ENCODE measurements at regions not wholly inside any gene's neighbourhood (a gene's known extent, or its start where the extent isn't known, plus 50 kb on each side); places are given as distances from the start of the nearest gene placed in this dataset.

- Histone ChIP-seq H3K27ac (ENCODE audit: insufficient read depth, low read length) (no peak overlapping the region), H3K23ac (ENCODE audit: low read depth, low read length) (0 out of 2 replicates have a peak overlapping the region, but pooled peaks have one; percentile 35), H3K56ac (ENCODE audit: extremely low read depth, insufficient read depth, low read length) (no peak overlapping the region), H2AK9ac (replicated peaks; ENCODE audit: low read depth, low read length, poor library complexity) (no peak overlapping the region), H3K4me2 (ENCODE audit: low read depth, low read length) (no peak overlapping the region), H3K4ac (ENCODE audit: low read depth, low read length) (0 out of 2 replicates have a peak overlapping the region, but pooled peaks have one; percentile 5), H3K27me3 (ENCODE audit: control insufficient read depth, insufficient read depth, low read length) (no peaks in the 10 kb centered on the region), H3K9me1 (ENCODE audit: insufficient read depth, low read length) (0 out of 2 replicates have a peak, but pooled peaks cover 4% of the 10 kb centered on the region), H2AK5ac (ENCODE audit: low read depth, low read length) (no peak overlapping the region), H2BK15ac (ENCODE audit: low read depth, low read length) (no peak overlapping the region), H3K4me3 (ENCODE audit: insufficient read depth, low read depth, low read length) (no peak overlapping the region), H2BK20ac (ENCODE audit: low read depth, low read length) (no peak overlapping the region), H4K91ac (ENCODE audit: insufficient read depth, low read depth, low read length) (no peak overlapping the region; the same call in 1 of the 2 replicates), H2AFZ (replicated peaks; ENCODE audit: low read length, poor library complexity) (peak overlapping the region; percentile 82), H3K18ac (ENCODE audit: low read depth, low read length) (no peak overlapping the region), H3K4me1 (ENCODE audit: control insufficient read depth, insufficient read depth, low read length) (0 out of 2 replicates have a peak, but pooled peaks cover 2% of the 10 kb centered on the region), H3K14ac (replicated peaks; ENCODE audit: low read depth, low read length) (no peak overlapping the region), H2BK5ac (ENCODE audit: low read depth, low read length, poor library complexity, severe bottlenecking) (no peak overlapping the region), H4K8ac (ENCODE audit: low read depth in 2 of 2, low read length in 2 of 2) (no peak overlapping the region), H3K79me1 (ENCODE audit: low read depth in 1 of 2, low read length in 2 of 2) (no peaks in the 10 kb centered on the region), H4K5ac (ENCODE audit: low read depth, low read length) (no peak overlapping the region), H3K9me3 (ENCODE audit: control insufficient read depth, insufficient read depth, low read length) (no peaks in the 10 kb centered on the region), H2BK120ac (ENCODE audit: low read depth, low read length) (peak overlapping the region; percentile 6; the same call in 1 of the 2 replicates), H3K36me3 (ENCODE audit: control insufficient read depth, insufficient read depth, low read length) (no peaks in the 10 kb centered on the region), H4K20me1 (ENCODE audit: insufficient read depth, low read length) (no peaks in the 10 kb centered on the region), H3K9ac (ENCODE audit: low read depth, low read length) (no peak overlapping the region)
- in situ Hi-C loops (cut with MboI; ENCODE audit: low sequenced_read_pairs) = no loop called here
- BruUV-seq (replicated peaks) = no TSS peak
- ATAC-seq (ENCODE audit: low read depth) = no peak
- peak; percentile 37 for DNase-seq
- CTCF ChIA-PET = no interaction called here
- POLR2A ChIA-PET (ENCODE audit: unreplicated experiment) = no interaction called here
- TF ChIP-seq CHD1 (IDR thresholded peaks at IDR 0.05; ENCODE audit: low read depth, low read length) (no peak), MAFK (IDR thresholded peaks at IDR 0.05; ENCODE audit: low read depth, low read length) (no peak), RAD21 (IDR thresholded peaks at IDR 0.05; ENCODE audit: low read length) (no peak), MAZ (IDR thresholded peaks at IDR 0.05; ENCODE audit: borderline replicate concordance, low read depth, low read length) (no peak), CTCF (conservative IDR thresholded peaks at IDR 0.05; ENCODE audit: low read depth, low read length) (no peak), RCOR1 (IDR thresholded peaks at IDR 0.05; ENCODE audit: insufficient replicate concordance, low read length) (no peak), FOS (IDR thresholded peaks at IDR 0.05; ENCODE audit: low read depth, low read length) (no peak), POLR2A (IDR thresholded peaks at IDR 0.05; ENCODE audit: low read depth, low read length) (no peak), MXI1 (IDR thresholded peaks at IDR 0.05; ENCODE audit: borderline replicate concordance, low read depth, low read length) (no peak), SMC3 (IDR thresholded peaks at IDR 0.05; ENCODE audit: low read depth, low read length) (no peak), USF2 (IDR thresholded peaks at IDR 0.05; ENCODE audit: low read depth, low read length) (no peak), ELK1 (IDR thresholded peaks at IDR 0.05; ENCODE audit: borderline replicate concordance, low read depth, low read length) (no peak)
- dilution Hi-C loops (cut with HindIII; ENCODE audit: low sequenced_read_pairs, unreplicated experiment) = no loop called here
- intact Hi-C loops (cut with micrococcal nuclease) = no loop called here
- 64% methylated on average over 2 of the region's 8 CpGs; no CpG with 5 or more reads in 1 of the 2 experiments for WGBS, 2 experiments (ENCODE audit: extremely low coverage in 2 of 2, insufficient read length in 1 of 2)
Measured at GRCh38 chr9:88680505-88681160, 145.7 kb downstream of the NXNL2 start.

Measured in IMR-90 (cell line).